ENCODE measurements at regions not wholly inside any gene's neighbourhood (a gene's known extent, or its start where the extent isn't known, plus 50 kb on each side); places are given as distances from the start of the nearest gene placed in this dataset.
A peak's percentile ranks its signal among the peaks of the same experiment; 100 is the strongest.

DNA sequence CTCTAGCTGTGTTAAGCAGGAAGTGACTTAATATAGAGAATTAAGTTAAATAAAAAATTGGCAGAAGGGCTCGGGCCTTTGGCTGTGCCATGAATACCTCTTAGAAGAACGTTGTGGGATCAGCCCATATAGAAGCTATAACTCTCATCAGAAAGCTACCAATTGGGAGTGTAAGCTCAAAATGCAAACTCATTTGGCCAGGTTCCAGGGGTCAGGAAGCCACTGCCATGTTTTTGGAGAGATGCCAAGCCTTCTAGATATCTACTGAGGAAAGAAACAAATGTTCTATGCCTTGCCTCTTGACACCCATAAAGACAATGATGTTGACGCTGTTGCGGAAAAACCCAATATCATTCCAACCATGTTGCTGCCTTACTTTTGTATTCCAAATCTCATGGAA is 475.2 kb upstream of the TGFBR2 start:
- H3K36me3 ChIP-seq (ENCODE audit: control insufficient read depth, insufficient read depth, low read length), result no peaks in the 10 kb centered on the region
- no peak overlapping the region for H3K27ac ChIP-seq (ENCODE audit: low read depth, low read length)
- Mint-ChIP-seq H3K27ac (no peak overlapping the region), H3K36me3 (ENCODE audit: low read depth) (no peaks in the 10 kb centered on the region), H3K9me3 (peaks cover 16% of the 10 kb centered on the region), H3K4me1 (peaks cover 4% of the 10 kb centered on the region), H3K27me3 (ENCODE audit: insufficient read depth) (no peaks in the 10 kb centered on the region), H3K4me3 (no peak overlapping the region)
- H3K4me1 ChIP-seq (ENCODE audit: control insufficient read depth, insufficient read depth, low read length), result no peaks in the 10 kb centered on the region
- no peak overlapping the region for H3K4me3 ChIP-seq (ENCODE audit: low read length)
- H3K9ac ChIP-seq (ENCODE audit: extremely low read depth, low read length, poor library complexity, severe bottlenecking), result no peak overlapping the region
- 94 to 100% methylated on average over 2 to 4 of the region's 4 CpGs for WGBS, 2 experiments (ENCODE audit: insufficient coverage in 1 of 2, insufficient read length in 1 of 2)
- no peaks in the 10 kb centered on the region for H3K27me3 ChIP-seq (ENCODE audit: control insufficient read depth, insufficient read depth, low read length, poor library complexity, severe bottlenecking)
- TF ChIP-seq, protein P1, sequence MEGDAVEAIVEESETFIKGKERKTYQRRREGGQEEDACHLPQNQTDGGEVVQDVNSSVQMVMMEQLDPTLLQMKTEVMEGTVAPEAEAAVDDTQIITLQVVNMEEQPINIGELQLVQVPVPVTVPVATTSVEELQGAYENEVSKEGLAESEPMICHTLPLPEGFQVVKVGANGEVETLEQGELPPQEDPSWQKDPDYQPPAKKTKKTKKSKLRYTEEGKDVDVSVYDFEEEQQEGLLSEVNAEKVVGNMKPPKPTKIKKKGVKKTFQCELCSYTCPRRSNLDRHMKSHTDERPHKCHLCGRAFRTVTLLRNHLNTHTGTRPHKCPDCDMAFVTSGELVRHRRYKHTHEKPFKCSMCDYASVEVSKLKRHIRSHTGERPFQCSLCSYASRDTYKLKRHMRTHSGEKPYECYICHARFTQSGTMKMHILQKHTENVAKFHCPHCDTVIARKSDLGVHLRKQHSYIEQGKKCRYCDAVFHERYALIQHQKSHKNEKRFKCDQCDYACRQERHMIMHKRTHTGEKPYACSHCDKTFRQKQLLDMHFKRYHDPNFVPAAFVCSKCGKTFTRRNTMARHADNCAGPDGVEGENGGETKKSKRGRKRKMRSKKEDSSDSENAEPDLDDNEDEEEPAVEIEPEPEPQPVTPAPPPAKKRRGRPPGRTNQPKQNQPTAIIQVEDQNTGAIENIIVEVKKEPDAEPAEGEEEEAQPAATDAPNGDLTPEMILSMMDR (conservative IDR thresholded peaks at IDR 0.05), result no peak
- H3K9me3 ChIP-seq (ENCODE audit: control insufficient read depth, low read length), result peaks cover 10% of the 10 kb centered on the region
- no peak for DNase-seq

DNA sequence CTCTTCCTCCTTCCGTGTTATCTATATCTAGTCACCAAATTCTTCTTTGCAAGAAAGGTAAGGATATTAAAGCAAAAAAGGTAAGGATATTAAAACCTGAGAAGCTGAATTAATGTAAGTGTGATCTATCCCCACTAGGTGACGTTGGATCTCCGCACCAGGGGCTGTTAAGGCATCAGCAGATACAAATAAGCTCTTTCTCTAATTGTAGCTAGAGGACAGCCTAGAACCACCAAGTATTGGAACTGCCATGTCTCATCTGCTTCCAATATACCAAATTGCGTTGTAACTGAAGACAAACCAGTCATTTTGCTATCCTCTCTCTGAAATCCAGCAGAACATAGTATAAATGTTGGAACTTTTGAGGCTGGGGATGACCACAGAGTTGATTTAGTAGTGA is 471.2 kb upstream of the TGFBR2 start:
- Histone ChIP-seq H3K36me3 (ENCODE audit: control insufficient read depth, insufficient read depth, low read length) (no peaks in the 10 kb centered on the region), H3K27ac (ENCODE audit: low read depth, low read length) (no peak overlapping the region), H3K4me1 (ENCODE audit: control insufficient read depth, insufficient read depth, low read length) (no peaks in the 10 kb centered on the region), H3K9ac (ENCODE audit: extremely low read depth, low read length, poor library complexity, severe bottlenecking) (no peak overlapping the region), H3K9me3 (ENCODE audit: control insufficient read depth, low read length) (no peaks in the 10 kb centered on the region), H3K27me3 (ENCODE audit: control insufficient read depth, insufficient read depth, low read length, poor library complexity, severe bottlenecking) (no peaks in the 10 kb centered on the region), H3K4me3 (ENCODE audit: low read length) (no peak overlapping the region)
- WGBS, 2 experiments (ENCODE audit: insufficient coverage in 1 of 2, insufficient read length in 1 of 2), result 73 to 78% methylated on average over 3 of the region's 4 CpGs
- Mint-ChIP-seq H3K36me3 (ENCODE audit: low read depth) (no peaks in the 10 kb centered on the region), H3K27me3 (ENCODE audit: insufficient read depth) (no peaks in the 10 kb centered on the region), H3K9me3 (no peaks in the 10 kb centered on the region), H3K4me1 (no peaks in the 10 kb centered on the region), H3K27ac (no peak overlapping the region), H3K4me3 (no peak overlapping the region)
- TF ChIP-seq, protein P1 (conservative IDR thresholded peaks at IDR 0.05), result peak; percentile 56
- DNase-seq, result no peak

DNA sequence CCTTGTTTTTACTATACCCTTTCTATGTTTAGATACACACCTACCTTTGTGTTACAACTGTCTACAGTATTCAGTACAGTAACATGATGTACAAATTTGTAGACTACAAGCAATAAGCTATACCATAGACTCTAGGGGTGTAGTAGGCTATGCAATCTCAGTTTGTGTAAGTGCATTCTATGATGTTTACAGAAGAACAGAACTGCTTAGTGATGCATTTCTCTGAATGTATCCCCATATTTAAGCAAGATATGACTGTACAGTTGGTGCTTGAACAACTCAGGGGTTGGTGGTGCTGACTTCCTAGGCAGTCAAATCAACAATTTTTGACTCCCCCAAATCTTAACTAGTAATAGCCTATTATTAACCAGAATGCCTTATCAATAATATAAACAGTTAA is 467.1 kb upstream of the TGFBR2 start:
- H3K9me3 ChIP-seq (ENCODE audit: control insufficient read depth, low read length), result no peaks in the 10 kb centered on the region
- TF ChIP-seq, protein P1 (conservative IDR thresholded peaks at IDR 0.05), result no peak
- DNase-seq, result no peak

More for the DNA sequence above, 467.1 kb upstream of the TGFBR2 start:
- no peak overlapping the region for H3K27ac ChIP-seq (ENCODE audit: low read depth, low read length)
- H3K36me3 Mint-ChIP-seq (ENCODE audit: low read depth), result no peaks in the 10 kb centered on the region
- H3K36me3 ChIP-seq (ENCODE audit: control insufficient read depth, insufficient read depth, low read length), result no peaks in the 10 kb centered on the region
- H3K4me3 ChIP-seq (ENCODE audit: low read length), result no peak overlapping the region
- H3K27me3 Mint-ChIP-seq (ENCODE audit: insufficient read depth), result no peaks in the 10 kb centered on the region
- H3K4me1 Mint-ChIP-seq, result no peaks in the 10 kb centered on the region
- H3K4me3 Mint-ChIP-seq, result no peak overlapping the region
- H3K4me1 ChIP-seq (ENCODE audit: control insufficient read depth, insufficient read depth, low read length), result no peaks in the 10 kb centered on the region
- H3K9me3 Mint-ChIP-seq, result no peaks in the 10 kb centered on the region
- no peak overlapping the region for H3K27ac Mint-ChIP-seq
- H3K9ac ChIP-seq (ENCODE audit: extremely low read depth, low read length, poor library complexity, severe bottlenecking), result no peak overlapping the region
- H3K27me3 ChIP-seq (ENCODE audit: control insufficient read depth, insufficient read depth, low read length, poor library complexity, severe bottlenecking), result no peaks in the 10 kb centered on the region

Data from endodermal cell (in vitro differentiated cells).